MM.1S (cell line): ENCODE measurements at regions not wholly inside any gene's neighbourhood (a gene's known extent, or its start where the extent isn't known, plus 50 kb on each side); places are given as distances from the start of the nearest gene placed in this dataset.
"Not testable (repeated sequence)": the region's sequence is repeated elsewhere in the genome, so short reads cannot be mapped to it uniquely, and the experiment has no call there.

Experiments used
- DNase-seq: peaks from one replicate; pipeline ENCODE4 v3.0.0-alpha.2; 2015
- H2AFZ ChIP-seq: fragments of 300-600 bp; sonication (generic); 2 replicates; pipeline ENCODE4 v1.6.0; 2016; ENCODE audit warnings: antibody characterized with exemption, low read length
- H3F3A ChIP-seq: fragments of 300-600 bp; sonication (generic); 2 replicates; pipeline ENCODE4 v1.6.1; 2016; ENCODE audit warnings: mild to moderate bottlenecking, antibody characterized with exemption, low read length, moderate library complexity, mixed read lengths; ENCODE audit not compliant: insufficient read depth
- H3K27ac ChIP-seq: fragments of 300-600 bp; sonication (generic); 2 replicates; pipeline ENCODE4 v1.5.1; 2016; ENCODE audit warnings: mild to moderate bottlenecking, low read length
- H3K27me3 ChIP-seq: fragments of 300-600 bp; sonication (generic); replicated peaks from 2 replicates; pipeline ENCODE4 v1.6.0; 2016; ENCODE audit warnings: low read length; ENCODE audit not compliant: insufficient read depth
- H3K36me3 ChIP-seq: fragments of 300-600 bp; sonication (generic); replicated peaks from 2 replicates; pipeline ENCODE4 v1.6.1; 2016; ENCODE audit warnings: mild to moderate bottlenecking, low read length, mixed read lengths; ENCODE audit not compliant: insufficient read depth
- H3K4me1 ChIP-seq: fragments of 300-600 bp; sonication (generic); 2 replicates; pipeline ENCODE4 v1.6.1; 2016; ENCODE audit warnings: low read length, mixed read lengths
- H3K4me2 ChIP-seq: fragments of 300-600 bp; sonication (generic); 2 replicates; pipeline ENCODE4 v1.6.0; 2016; ENCODE audit warnings: low read depth, low read length
- H3K4me3 ChIP-seq: fragments of 300-600 bp; sonication (generic); 2 replicates; pipeline ENCODE4 v1.5.1; 2016; ENCODE audit warnings: low read length, mixed read lengths
- H3K79me2 ChIP-seq: fragments of 300-600 bp; sonication (generic); 2 replicates; pipeline ENCODE4 v1.6.1; 2016; ENCODE audit warnings: mixed run types, low read length, mixed read lengths
- H3K9ac ChIP-seq: fragments of 300-600 bp; sonication (generic); 2 replicates; pipeline ENCODE4 v1.6.1; 2016; ENCODE audit warnings: low read length, mixed read lengths
- H3K9me2 ChIP-seq: fragments of 300-600 bp; sonication (generic); replicated peaks from 2 replicates; pipeline ENCODE4 v1.6.1; 2016; ENCODE audit warnings: mild to moderate bottlenecking, low read length, mixed read lengths; ENCODE audit not compliant: insufficient read depth
- H3K9me3 ChIP-seq: fragments of 300-600 bp; sonication (generic); replicated peaks from 2 replicates; pipeline ENCODE4 v1.6.1; 2016; ENCODE audit warnings: mild to moderate bottlenecking, low read length, mixed read lengths; ENCODE audit not compliant: insufficient read depth
- H4K20me1 ChIP-seq: fragments of 300-600 bp; sonication (generic); 2 replicates; pipeline ENCODE4 v1.6.1; 2016; ENCODE audit warnings: mild to moderate bottlenecking, low read length, moderate library complexity, mixed read lengths; ENCODE audit not compliant: insufficient read depth
- EZH2 ChIP-seq: fragments of 300-600 bp; sonication (generic); optimal IDR thresholded peaks from 2 replicates; pipeline ENCODE3; 2017; ENCODE audit warnings: low read depth, mild to moderate bottlenecking, antibody characterized with exemption, low read length, mixed read lengths
- EZH2phosphoT487 ChIP-seq: fragments of 300-600 bp; sonication (generic); IDR thresholded peaks from 2 replicates; pipeline ENCODE4 v1.6.1; 2018; ENCODE audit warnings: antibody characterized with exemption, low read length
- TF ChIP-seq, protein P1 (sequence below): fragments of 300-600 bp; sonication (generic); IDR thresholded peaks from 2 replicates; pipeline ENCODE4 v1.5.1; 2016; ENCODE audit warnings: antibody characterized with exemption, low read length, mixed read lengths

GRCh38 chr18:73331212-73331772, 463.5 kb upstream of the NETO1 start:
- no peak overlapping the region for H3K27ac ChIP-seq
- no peaks in the 10 kb centered on the region for H3K27me3 ChIP-seq
- no peak for DNase-seq
- no peaks in the 10 kb centered on the region for H3K79me2 ChIP-seq
- no peak overlapping the region for H3K9ac ChIP-seq
- H3K4me3 ChIP-seq = no peak overlapping the region
- H3K4me2 ChIP-seq = no peak overlapping the region
- H3F3A ChIP-seq = no peaks in the 10 kb centered on the region
- no peaks in the 10 kb centered on the region for H3K36me3 ChIP-seq
- TF ChIP-seq EZH2 (no peak), EZH2phosphoT487 (no peak)
- TF ChIP-seq, protein P1, sequence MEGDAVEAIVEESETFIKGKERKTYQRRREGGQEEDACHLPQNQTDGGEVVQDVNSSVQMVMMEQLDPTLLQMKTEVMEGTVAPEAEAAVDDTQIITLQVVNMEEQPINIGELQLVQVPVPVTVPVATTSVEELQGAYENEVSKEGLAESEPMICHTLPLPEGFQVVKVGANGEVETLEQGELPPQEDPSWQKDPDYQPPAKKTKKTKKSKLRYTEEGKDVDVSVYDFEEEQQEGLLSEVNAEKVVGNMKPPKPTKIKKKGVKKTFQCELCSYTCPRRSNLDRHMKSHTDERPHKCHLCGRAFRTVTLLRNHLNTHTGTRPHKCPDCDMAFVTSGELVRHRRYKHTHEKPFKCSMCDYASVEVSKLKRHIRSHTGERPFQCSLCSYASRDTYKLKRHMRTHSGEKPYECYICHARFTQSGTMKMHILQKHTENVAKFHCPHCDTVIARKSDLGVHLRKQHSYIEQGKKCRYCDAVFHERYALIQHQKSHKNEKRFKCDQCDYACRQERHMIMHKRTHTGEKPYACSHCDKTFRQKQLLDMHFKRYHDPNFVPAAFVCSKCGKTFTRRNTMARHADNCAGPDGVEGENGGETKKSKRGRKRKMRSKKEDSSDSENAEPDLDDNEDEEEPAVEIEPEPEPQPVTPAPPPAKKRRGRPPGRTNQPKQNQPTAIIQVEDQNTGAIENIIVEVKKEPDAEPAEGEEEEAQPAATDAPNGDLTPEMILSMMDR = no peak
- H3K9me3 ChIP-seq = no peaks in the 10 kb centered on the region
- no peaks in the 10 kb centered on the region for H3K4me1 ChIP-seq
- no peaks in the 10 kb centered on the region for H4K20me1 ChIP-seq
- H3K9me2 ChIP-seq = no peaks in the 10 kb centered on the region
- H2AFZ ChIP-seq = no peak overlapping the region

DNA sequence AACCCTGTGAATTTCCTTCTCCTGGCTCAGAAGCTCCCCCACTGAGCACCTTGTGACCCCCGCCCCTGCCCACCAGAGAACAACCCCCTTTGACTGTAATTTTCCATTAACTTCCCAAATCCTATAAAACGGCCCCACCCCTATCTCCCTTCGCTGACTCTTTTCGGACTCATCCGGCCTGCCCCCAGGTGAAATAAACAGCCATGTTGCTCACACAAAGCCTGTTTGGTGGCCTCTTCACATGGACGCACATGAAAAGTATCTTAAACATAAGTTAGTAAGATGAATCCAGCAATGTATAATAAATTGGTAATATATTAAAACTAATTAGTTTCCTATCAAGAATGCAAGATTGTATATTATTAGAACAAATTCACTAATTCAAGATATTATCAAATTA, 462.3 kb upstream of the NETO1 start:
- not testable (repeated sequence) for H3K9me3 ChIP-seq, H3K4me3 ChIP-seq, H3K27ac ChIP-seq, H3F3A ChIP-seq, H3K4me1 ChIP-seq, H2AFZ ChIP-seq, H3K36me3 ChIP-seq, H3K27me3 ChIP-seq, H3K9ac ChIP-seq, H3K4me2 ChIP-seq, H4K20me1 ChIP-seq, H3K79me2 ChIP-seq, H3K9me2 ChIP-seq, DNase-seq

DNA sequence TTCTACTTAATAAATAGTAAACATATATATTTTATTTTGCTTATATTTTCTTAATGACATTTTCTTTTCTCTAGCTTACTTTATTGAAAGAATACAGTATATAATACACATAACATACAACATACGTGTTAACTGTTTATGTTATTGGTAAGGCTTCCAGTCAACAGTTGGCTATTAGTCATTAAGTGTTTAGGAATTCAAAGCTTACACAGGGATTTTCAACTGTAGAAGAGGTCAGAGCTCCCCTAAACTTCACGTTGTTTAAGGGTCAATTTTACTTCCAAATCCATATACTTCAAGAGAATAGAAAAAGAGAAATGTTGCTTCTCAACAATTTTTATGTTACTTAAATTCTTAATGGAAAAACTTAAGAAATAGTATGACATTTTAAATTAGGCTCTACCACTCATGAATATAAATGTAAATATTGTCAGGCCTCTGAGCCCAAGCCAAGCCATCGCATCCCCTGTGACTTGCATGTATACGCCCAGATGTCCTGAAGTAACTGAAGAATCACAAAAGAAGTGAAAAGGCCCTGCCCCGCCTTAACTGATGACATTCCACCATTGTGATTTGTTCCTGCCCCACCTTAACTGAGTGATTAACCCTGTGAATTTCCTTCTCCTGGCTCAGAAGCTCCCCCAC, 456.5 kb upstream of the NETO1 start:
- DNase-seq, H3K27ac ChIP-seq, H3K79me2 ChIP-seq, H3K4me1 ChIP-seq, H3K27me3 ChIP-seq, H4K20me1 ChIP-seq, H2AFZ ChIP-seq, H3K9me3 ChIP-seq, H3K4me2 ChIP-seq, H3F3A ChIP-seq, H3K36me3 ChIP-seq, H3K9me2 ChIP-seq, H3K4me3 ChIP-seq, H3K9ac ChIP-seq: not testable (repeated sequence)

GRCh38 chr18:73318739-73319479, 451.1 kb upstream of the NETO1 start:
- TF ChIP-seq EZH2phosphoT487 (no peak), EZH2 (no peak)
- TF ChIP-seq, protein P1 = no peak
- H3K4me2 ChIP-seq = no peak overlapping the region
- no peaks in the 10 kb centered on the region for H3K9me3 ChIP-seq
- no peaks in the 10 kb centered on the region for H3F3A ChIP-seq
- no peaks in the 10 kb centered on the region for H3K4me1 ChIP-seq
- H4K20me1 ChIP-seq = no peaks in the 10 kb centered on the region
- H2AFZ ChIP-seq = no peak overlapping the region
- no peaks in the 10 kb centered on the region for H3K36me3 ChIP-seq
- H3K27ac ChIP-seq = no peak overlapping the region
- H3K27me3 ChIP-seq = no peaks in the 10 kb centered on the region
- H3K9me2 ChIP-seq = no peaks in the 10 kb centered on the region
- no peak overlapping the region for H3K9ac ChIP-seq
- DNase-seq = no peak
- no peak overlapping the region for H3K4me3 ChIP-seq
- no peaks in the 10 kb centered on the region for H3K79me2 ChIP-seq
